HEK293T (cell line): ENCODE measurements at regions not wholly inside any gene's neighbourhood (a gene's known extent, or its start where the extent isn't known, plus 50 kb on each side); places are given as distances from the start of the nearest gene placed in this dataset.
"Not testable (repeated sequence)": the region's sequence is repeated elsewhere in the genome, so short reads cannot be mapped to it uniquely, and the experiment has no call there.

Experiments used
- CTCF ChIA-PET: fragments of 350-600 bp; formaldehyde crosslinking; extraction: SDS; loops from one replicate; lab custom pipeline; 2021; ENCODE audit warnings: antibody characterized with exemption, inconsistent platforms; lab: Yijun Ruan, JAX
- POLR2A ChIA-PET: fragments of 350-600 bp; formaldehyde crosslinking; extraction: SDS; loops from one replicate; lab custom pipeline; 2020; ENCODE audit warnings: antibody characterized with exemption, inconsistent platforms; lab: Yijun Ruan, JAX
- DNase-seq: peaks from one replicate; pipeline ENCODE4 v3.0.0; 2012; ENCODE audit warnings: mixed read lengths; ENCODE audit errors: extremely low spot score

DNA sequence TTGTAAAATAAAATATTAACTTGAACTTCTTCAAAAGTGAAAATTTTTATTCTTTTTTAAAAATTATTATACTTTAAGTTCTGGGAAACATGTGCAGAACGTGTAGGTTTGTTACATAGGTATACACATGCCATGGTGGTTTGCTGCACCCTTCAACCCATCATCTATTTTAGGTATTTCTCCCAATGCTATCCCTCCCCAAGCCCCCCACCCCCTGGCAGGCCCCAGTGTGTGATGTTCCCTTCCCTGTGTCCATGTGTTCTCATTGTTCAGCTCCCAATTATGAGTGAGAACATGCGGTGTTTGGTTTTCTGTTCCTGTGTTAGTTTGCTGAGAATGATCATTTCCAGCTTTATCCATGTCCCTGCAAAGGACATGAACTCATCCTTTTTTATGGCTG lies 515.6 kb upstream of the TPTE start:
- CTCF ChIA-PET, DNase-seq, POLR2A ChIA-PET: not testable (repeated sequence)

- CTCF ChIA-PET, DNase-seq, POLR2A ChIA-PET: not testable (repeated sequence)
These were observed 504.4 kb upstream of the TPTE start for GRCh38 chr21:10016991-10017390.

DNA sequence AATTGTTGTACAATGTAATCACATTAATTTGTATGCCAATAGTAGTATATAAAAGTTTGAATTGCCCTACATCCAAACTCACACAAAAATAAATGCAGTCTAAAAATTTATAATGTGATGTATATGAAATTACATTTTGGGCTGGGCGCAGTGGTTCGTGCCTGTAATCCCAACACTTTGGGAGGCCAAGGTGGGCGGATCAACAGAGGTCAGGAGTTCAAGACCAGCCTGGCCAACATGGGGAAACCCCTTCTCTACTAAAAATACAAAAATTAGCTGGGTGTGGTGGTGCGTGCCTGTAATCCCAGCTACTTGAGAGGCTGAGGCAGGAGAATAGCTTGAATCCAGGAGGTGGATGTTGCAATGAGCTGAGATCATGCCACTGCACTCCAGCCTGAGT lies 503.6 kb upstream of the TPTE start:
- DNase-seq, POLR2A ChIA-PET, CTCF ChIA-PET: not testable (repeated sequence)

DNA sequence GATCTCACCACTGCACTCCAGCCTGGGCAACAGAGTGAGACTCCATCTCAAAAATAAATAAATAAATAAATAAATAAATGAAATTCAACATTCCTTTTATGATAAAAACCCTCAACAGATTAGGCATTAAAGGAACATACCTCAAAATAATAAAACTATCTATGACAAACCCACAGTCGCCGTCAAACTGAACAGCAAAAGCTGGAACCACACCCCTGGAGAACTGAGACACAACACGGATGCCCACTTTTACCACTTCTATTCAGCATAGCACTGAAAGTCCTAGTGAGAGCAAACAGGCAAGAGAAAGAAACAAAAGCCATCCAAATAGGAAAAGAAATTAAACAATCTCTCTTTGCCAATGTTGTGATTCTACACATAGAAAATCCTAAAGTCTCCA lies 499.9 kb upstream of the TPTE start:
- DNase-seq, CTCF ChIA-PET, POLR2A ChIA-PET: not testable (repeated sequence)

GRCh38 chr21:10022745-10023144 lies 498.6 kb upstream of the TPTE start:
- POLR2A ChIA-PET, DNase-seq, CTCF ChIA-PET: not testable (repeated sequence)
